Astrocyte (in vitro differentiated cells and primary cell): ENCODE measurements at regions not wholly inside any gene's neighbourhood (a gene's known extent, or its start where the extent isn't known, plus 50 kb on each side); places are given as distances from the start of the nearest gene placed in this dataset.

ENCODE experiments used
- CTCF ChIP-seq: IDR thresholded peaks from 2 replicates; pipeline ENCODE4 v1.5.1; 2011; ENCODE audit warnings: low read depth, mild to moderate bottlenecking, inconsistent platforms, low read length, moderate library complexity; ENCODE audit not compliant: insufficient read depth
- EZH2 ChIP-seq: IDR thresholded peaks from 2 replicates; pipeline ENCODE4 v1.6.1; 2012; ENCODE audit warnings: mild to moderate bottlenecking, low read length, inconsistent platforms; ENCODE audit not compliant: insufficient read depth

- TF ChIP-seq CTCF (no peak), EZH2 (no peak)
Measured at GRCh38 chr17:51427323-51427811, 167.0 kb downstream of the UTP18 start.
